ENCODE measurements at regions not wholly inside any gene's neighbourhood (a gene's known extent, or its start where the extent isn't known, plus 50 kb on each side); places are given as distances from the start of the nearest gene placed in this dataset.

GRCh38 chr2:176492583-176492982 lies 223.3 kb downstream of the MTX2 start:
- intact Hi-C loops (cut with micrococcal nuclease): no loop called here
- H3K27ac Mint-ChIP-seq: no peak overlapping the region
- peaks cover 0 to 29% of the 10 kb centered on the region in 2 donors for H3K4me1 Mint-ChIP-seq

GRCh38 chr2:176493226-176493825 lies 224.1 kb downstream of the MTX2 start:
- H3K36me3 Mint-ChIP-seq: no peaks in the 10 kb centered on the region
- Histone ChIP-seq H3K9me3 (ENCODE audit: control insufficient read depth, insufficient read depth, low read length) (no peaks in the 10 kb centered on the region), H3K36me3 (ENCODE audit: control insufficient read depth, insufficient read depth, low read length) (no peaks in the 10 kb centered on the region), H3K4me1 (ENCODE audit: control insufficient read depth, insufficient read depth, low read length) (peaks cover 9% of the 10 kb centered on the region), H3K4me3 (ENCODE audit: low read length) (no peak overlapping the region), H3K27me3 (ENCODE audit: control insufficient read depth, insufficient read depth, low read length) (peaks cover 2% of the 10 kb centered on the region), H3K27ac (ENCODE audit: low read length) (no peak overlapping the region)
- H3K4me3 Mint-ChIP-seq: no peak overlapping the region
- no peak overlapping the region for H3K27ac Mint-ChIP-seq
- intact Hi-C loops (cut with micrococcal nuclease): no loop called here
- no peak for TF ChIP-seq CTCF (IDR thresholded peaks at IDR 0.05)
- H3K9me3 Mint-ChIP-seq: no peaks in the 10 kb centered on the region
- ATAC-seq (no peak), DNase-seq (no peak)
- 55% methylated on average over 6 of the region's 7 CpGs for WGBS (ENCODE audit: insufficient coverage)
- peaks cover 18 to 29% of the 10 kb centered on the region in 2 donors for H3K27me3 Mint-ChIP-seq (ENCODE audit: low read depth in 2 of 2)
- H3K4me1 Mint-ChIP-seq: peaks cover 0 to 24% of the 10 kb centered on the region in 2 donors

More at GRCh38 chr2:176492583-176492982, 223.3 kb downstream of the MTX2 start:
- no peaks in the 10 kb centered on the region for H3K36me3 Mint-ChIP-seq
- Histone ChIP-seq H3K4me3 (ENCODE audit: low read length) (no peak overlapping the region), H3K36me3 (ENCODE audit: control insufficient read depth, insufficient read depth, low read length) (no peaks in the 10 kb centered on the region), H3K9me3 (ENCODE audit: control insufficient read depth, insufficient read depth, low read length) (no peaks in the 10 kb centered on the region), H3K4me1 (ENCODE audit: control insufficient read depth, insufficient read depth, low read length) (peaks cover 9% of the 10 kb centered on the region), H3K27ac (ENCODE audit: low read length) (no peak overlapping the region), H3K27me3 (ENCODE audit: control insufficient read depth, insufficient read depth, low read length) (peaks cover 3% of the 10 kb centered on the region)
- no peak for TF ChIP-seq CTCF (IDR thresholded peaks at IDR 0.05)
- ATAC-seq: no peak
- no peak for DNase-seq
- peaks cover 22 to 36% of the 10 kb centered on the region in 2 donors for H3K27me3 Mint-ChIP-seq (ENCODE audit: low read depth in 2 of 2)
- no peak overlapping the region for H3K4me3 Mint-ChIP-seq
- no peaks in the 10 kb centered on the region for H3K9me3 Mint-ChIP-seq
- 46% methylated on average over 1 of the region's 1 CpG for WGBS (ENCODE audit: insufficient coverage)

GRCh38 chr2:176493909-176494308 lies 224.7 kb downstream of the MTX2 start:
- no peaks in the 10 kb centered on the region for H3K9me3 ChIP-seq (ENCODE audit: control insufficient read depth, insufficient read depth, low read length)
- Mint-ChIP-seq H3K4me3 (no peak overlapping the region), H3K4me1 (peaks cover 0 to 24% of the 10 kb centered on the region in 2 donors), H3K27me3 (ENCODE audit: low read depth in 2 of 2) (peaks cover 22 to 28% of the 10 kb centered on the region in 2 donors), H3K27ac (no peak overlapping the region), H3K36me3 (no peaks in the 10 kb centered on the region), H3K9me3 (no peaks in the 10 kb centered on the region)
- H3K4me1 ChIP-seq (ENCODE audit: control insufficient read depth, insufficient read depth, low read length): peaks cover 9% of the 10 kb centered on the region
- ATAC-seq (no peak), DNase-seq (no peak)
- intact Hi-C loops (cut with micrococcal nuclease): no loop called here
- TF ChIP-seq CTCF (IDR thresholded peaks at IDR 0.05): no peak
- H3K36me3 ChIP-seq (ENCODE audit: control insufficient read depth, insufficient read depth, low read length): no peaks in the 10 kb centered on the region
- no peaks in the 10 kb centered on the region for H3K27me3 ChIP-seq (ENCODE audit: control insufficient read depth, insufficient read depth, low read length)
- WGBS (ENCODE audit: insufficient coverage): 43% methylated on average over 3 of the region's 3 CpGs
- H3K4me3 ChIP-seq (ENCODE audit: low read length): no peak overlapping the region
- H3K27ac ChIP-seq (ENCODE audit: low read length): no peak overlapping the region

GRCh38 chr2:176494949-176495353 lies 225.7 kb downstream of the MTX2 start:
- Histone ChIP-seq H3K4me1 (ENCODE audit: control insufficient read depth, insufficient read depth, low read length) (peaks cover 9% of the 10 kb centered on the region), H3K36me3 (ENCODE audit: control insufficient read depth, insufficient read depth, low read length) (no peaks in the 10 kb centered on the region), H3K9me3 (ENCODE audit: control insufficient read depth, insufficient read depth, low read length) (no peaks in the 10 kb centered on the region), H3K27ac (ENCODE audit: low read length) (no peak overlapping the region), H3K27me3 (ENCODE audit: control insufficient read depth, insufficient read depth, low read length) (no peaks in the 10 kb centered on the region), H3K4me3 (ENCODE audit: low read length) (no peak overlapping the region)
- no peak overlapping the region for H3K4me3 Mint-ChIP-seq
- H3K9me3 Mint-ChIP-seq: no peaks in the 10 kb centered on the region
- no peaks in the 10 kb centered on the region for H3K36me3 Mint-ChIP-seq
- no peak overlapping the region for H3K27ac Mint-ChIP-seq
- intact Hi-C loops (cut with micrococcal nuclease): no loop called here
- DNase-seq: no peak
- TF ChIP-seq CTCF (IDR thresholded peaks at IDR 0.05): no peak
- no peak for ATAC-seq
- WGBS (ENCODE audit: insufficient coverage): 0% methylated on average over 2 of the region's 2 CpGs
- peaks cover 27 to 31% of the 10 kb centered on the region in 2 donors for H3K27me3 Mint-ChIP-seq (ENCODE audit: low read depth in 2 of 2)
- peaks cover 0 to 24% of the 10 kb centered on the region in 2 donors for H3K4me1 Mint-ChIP-seq

Measured in natural killer cell (primary cell).